OCI-M1 (cell line): ENCODE measurements at regions not wholly inside any gene's neighbourhood (a gene's known extent, or its start where the extent isn't known, plus 50 kb on each side); places are given as distances from the start of the nearest gene placed in this dataset.

Source experiments
- DNase-seq: peaks from one replicate; lab custom pipeline; 2025; lab: John Stamatoyannopoulos, UW

- DNase-seq: peak; percentile 93
Observed at GRCh38 chr2:204434660-204435462, 110.4 kb upstream of the PARD3B start.

GRCh38 chr2:204436230-204436629 lies 109.0 kb upstream of the PARD3B start:
- peak; percentile 65 for DNase-seq

- DNase-seq: peak; percentile 89
Observed at GRCh38 chr2:204437408-204437807, 107.9 kb upstream of the PARD3B start.

DNA sequence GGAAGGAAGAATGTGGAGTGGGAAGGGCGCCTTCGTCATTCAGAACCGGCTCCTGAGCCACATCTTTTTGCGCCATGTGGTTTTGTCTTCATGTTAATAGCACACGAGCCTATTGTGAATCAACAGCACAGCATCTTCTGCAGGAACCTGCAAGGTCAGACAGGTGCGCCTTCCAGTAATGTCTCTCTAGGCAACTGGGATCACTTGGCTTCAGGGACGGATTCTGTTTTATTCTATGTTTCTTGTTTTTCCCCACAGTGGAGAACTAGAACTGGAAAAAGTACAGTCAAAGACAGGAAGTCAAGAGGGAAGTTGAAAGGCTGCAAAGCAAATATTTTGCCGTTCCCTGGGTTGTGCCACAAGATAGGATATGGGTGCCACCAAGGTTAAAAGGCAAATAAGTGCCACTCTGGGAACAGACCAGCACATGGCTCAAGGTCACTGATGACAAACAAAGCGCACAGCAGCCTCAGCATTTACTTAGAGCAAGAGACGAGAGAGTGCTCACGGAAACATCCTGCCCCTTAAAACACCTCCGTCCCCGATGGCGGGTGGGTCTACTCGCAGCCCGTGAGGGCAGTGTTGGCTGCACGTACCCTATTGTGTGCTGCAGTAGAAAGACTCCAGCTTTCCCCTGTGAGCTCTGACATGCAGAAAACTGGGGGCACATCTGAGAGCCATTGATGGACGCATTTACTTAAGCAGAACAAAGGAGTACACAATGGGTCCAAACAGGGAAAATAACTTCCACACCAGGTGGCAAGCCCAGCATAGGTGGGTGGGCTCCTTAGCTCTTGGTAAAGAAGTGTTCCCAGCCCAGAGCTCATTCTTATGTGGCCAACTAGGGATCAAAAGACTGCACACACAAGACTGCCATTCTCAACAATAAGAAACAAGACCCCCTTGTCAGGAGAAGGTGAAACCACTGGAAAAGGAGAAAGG lies 107.2 kb upstream of the PARD3B start:
- DNase-seq: no peak

DNA sequence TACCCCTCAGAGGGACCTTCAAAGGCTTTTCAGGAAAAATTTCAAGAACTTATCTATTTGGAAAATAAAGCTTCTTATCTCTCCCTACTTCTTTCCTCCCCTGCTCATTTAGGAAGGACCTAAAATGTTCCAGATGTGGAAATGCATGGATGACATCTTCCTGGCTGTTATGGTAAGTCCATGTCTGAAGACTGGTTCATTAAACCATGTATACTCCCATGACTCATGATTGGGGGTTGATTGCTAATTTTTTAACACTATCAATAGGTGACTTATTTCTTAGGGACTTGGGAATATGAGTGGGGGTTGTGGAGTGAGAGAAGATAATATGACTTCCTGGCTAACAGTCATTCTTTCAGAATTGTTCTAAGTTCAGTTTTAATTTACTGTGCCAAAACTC lies 104.0 kb upstream of the PARD3B start:
- DNase-seq: no peak

DNA sequence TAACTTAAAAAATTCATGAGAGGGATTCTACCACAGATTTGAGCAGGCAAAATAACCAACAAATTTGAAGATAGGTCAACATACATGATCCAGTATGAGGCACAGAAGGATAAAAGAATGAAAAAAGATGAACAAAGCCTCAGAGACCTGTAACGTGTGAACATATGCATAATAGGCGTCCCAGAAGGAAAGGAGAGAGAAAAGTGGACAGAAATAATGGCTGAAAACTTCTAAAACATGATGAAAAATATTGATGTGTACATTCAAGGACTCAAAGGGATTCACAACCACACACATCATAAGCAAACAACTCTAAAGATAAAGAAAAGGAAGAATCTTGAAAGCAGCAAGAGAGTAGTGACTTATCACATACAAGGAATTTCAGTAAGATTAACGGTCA lies 100.1 kb upstream of the PARD3B start:
- no peak for DNase-seq

DNA sequence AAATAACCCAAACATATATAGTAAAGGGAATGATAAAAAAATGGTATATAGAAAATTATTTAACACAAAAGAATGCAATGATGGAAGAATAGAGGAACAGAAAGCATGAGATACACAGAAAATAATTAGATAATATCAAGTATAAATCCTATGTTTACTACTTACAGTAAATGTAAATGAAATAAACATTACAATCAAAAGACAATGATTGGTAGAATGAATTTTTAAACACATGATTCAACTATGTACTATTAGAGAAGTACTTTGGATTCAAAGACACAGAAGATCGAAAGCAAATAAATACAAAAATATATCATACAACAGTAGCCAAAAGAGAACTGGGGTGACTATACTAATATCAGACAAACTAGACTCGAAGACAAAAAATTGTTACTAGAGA lies 97.6 kb upstream of the PARD3B start:
- DNase-seq: no peak

GRCh38 chr2:204449977-204450376 lies 95.3 kb upstream of the PARD3B start:
- DNase-seq: no peak

DNA sequence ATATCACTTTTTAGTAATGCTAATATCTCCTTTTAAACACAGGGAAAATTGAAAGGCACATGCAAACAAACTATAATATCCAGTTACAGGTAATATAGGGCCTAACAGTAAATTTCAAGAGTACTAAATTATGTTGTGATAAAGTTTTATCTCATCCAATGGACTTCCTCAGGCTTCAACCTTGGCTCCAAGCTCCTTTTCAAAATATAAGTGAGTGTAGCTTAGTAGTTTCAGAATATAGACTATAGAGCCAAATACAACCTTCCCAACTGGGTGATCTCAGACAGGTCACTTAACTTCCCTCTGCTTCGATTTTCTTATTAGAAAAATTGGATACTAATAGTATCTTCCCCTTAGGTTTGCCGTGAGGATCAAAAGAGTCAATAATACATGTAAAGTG lies 93.5 kb upstream of the PARD3B start:
- no peak for DNase-seq

GRCh38 chr2:204452464-204453023 lies 92.7 kb upstream of the PARD3B start:
- no peak for DNase-seq

DNA sequence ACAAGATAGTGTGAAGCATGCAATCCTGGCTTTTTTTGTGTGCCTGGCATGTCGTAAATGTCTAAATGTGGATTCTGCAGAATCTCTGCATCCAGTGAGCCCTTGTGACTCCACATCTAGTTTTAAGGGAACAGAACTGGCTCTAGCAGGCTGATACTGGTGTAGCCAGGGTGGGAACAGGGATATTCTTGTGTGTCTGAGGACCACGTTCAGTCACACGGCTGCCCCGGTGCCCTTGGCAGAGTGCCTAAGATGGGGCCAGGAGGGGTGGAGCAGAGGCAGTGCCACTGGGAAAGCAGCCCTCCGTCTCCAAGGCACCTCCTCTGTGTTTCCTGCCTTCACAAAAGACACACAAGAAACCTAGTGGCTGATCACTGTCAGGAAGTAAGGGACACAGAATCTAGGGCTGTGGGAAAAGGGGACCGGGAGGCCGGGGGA lies 91.5 kb upstream of the PARD3B start:
- peak; percentile 58 for DNase-seq

GRCh38 chr2:204454672-204455380 lies 90.4 kb upstream of the PARD3B start:
- no peak for DNase-seq

GRCh38 chr2:204468746-204469429 lies 76.4 kb upstream of the PARD3B start:
- DNase-seq: peak; percentile 75

- peak; percentile 96 for DNase-seq
Observed at GRCh38 chr2:204470178-204470620, 75.1 kb upstream of the PARD3B start.

- no peak for DNase-seq
Observed at GRCh38 chr2:204470621-204471196, 74.6 kb upstream of the PARD3B start.

GRCh38 chr2:204472375-204472774 lies 72.9 kb upstream of the PARD3B start:
- peak; percentile 72 for DNase-seq

DNA sequence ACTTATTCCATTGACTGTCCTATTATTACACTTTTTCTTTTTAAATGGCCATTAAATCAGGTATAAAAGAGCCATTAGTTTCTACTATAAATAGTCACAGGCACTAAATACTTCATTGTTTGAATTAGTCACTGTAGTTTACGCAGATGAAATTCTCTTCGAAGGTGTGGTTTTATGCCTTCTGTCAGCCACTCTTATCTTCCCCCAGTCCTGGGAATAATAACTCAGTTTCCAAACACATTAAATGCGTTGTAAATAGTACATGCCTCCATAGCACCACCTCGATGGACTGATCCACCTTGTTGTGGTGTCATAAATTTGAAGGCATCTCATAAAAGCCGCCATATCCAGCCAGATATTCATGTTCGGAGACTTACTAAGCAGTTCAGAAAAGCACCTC lies 72.1 kb upstream of the PARD3B start:
- no peak for DNase-seq

DNA sequence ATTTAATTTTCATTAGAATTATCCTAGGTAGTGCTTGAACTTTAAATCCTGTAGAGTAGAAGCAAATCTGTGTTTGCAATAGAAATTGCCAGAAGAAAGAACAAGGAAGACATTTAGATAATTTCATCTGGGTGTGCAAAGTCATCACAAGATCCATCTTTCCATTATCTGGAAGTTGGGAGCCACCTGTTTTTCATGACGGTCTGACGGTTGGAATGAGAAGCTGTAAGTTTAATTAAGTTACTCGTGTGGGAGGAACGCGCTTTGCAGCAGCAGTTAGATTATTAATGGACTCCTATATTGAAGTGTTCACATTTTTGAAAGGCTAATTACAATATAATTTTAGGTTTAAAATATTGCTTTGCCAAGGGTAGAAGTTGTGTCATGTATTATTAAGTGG lies 69.9 kb upstream of the PARD3B start:
- DNase-seq: no peak

DNA sequence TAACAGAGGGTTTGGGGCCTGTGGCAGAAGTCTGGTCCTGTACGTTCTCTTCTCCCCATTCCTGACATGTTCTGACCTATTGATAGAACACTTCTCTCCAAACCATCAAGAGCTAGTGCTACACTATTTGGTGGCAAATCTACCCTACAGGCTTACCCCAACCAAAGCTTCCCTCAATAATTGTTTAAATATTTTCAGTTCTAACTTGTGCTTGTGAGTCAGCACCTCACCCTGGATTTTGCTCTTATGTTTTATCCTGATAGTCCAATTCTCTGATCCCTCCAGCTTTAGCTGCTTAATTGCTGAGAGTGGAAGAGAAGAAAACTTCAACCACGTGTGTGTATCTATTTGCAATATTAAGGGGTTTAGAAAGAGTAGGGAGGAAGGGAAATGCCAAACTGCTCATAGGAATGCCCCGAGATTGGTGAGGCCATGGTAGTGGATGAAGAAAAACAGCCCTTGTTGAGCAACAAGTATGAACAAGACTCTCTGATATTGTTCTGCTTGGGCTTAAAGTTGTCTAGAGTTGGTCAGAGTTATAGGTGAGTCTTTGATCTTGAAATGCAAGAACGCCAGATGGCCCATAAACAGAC lies 67.8 kb upstream of the PARD3B start:
- DNase-seq: no peak

DNA sequence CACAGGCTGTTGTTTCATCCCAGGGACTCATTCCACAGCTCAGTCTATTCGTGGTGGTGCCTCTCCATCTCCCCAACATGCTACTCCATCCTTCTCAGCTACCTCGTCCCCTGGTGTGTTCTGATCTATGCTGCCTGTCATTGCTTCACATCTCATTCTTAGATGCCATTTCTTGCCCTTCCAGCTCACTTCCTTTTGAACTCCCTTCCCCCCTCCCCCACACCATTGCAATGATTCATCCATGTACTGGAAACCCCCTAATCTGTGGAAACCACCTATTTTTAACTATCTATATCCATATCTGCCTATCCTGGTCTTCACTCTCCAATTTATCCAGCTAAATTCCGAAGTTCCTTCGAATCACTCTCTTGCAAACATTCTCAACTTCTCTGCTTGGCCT lies 65.7 kb upstream of the PARD3B start:
- no peak for DNase-seq

GRCh38 chr2:204480676-204481075 lies 64.6 kb upstream of the PARD3B start:
- no peak for DNase-seq
